Transverse colon (tissue), 4 donors: ENCODE measurements at regions not wholly inside any gene's neighbourhood (a gene's known extent, or its start where the extent isn't known, plus 50 kb on each side); places are given as distances from the start of the nearest gene placed in this dataset.

Source experiments
- DNase-seq: peaks from one replicate; pipeline ENCODE4 v3.0.0-alpha.2; 2019
- H3K27ac ChIP-seq, 4 donors: fragments of 200-600 bp; sonication (generic); 2 replicates each; pipeline ENCODE4 v1.5.1; 2016 to 2018; ENCODE audit warnings: inconsistent platforms in 4 of 4
- H3K27me3 ChIP-seq: fragments of 200-600 bp; sonication (generic); 2 replicates; pipeline ENCODE4 v1.5.1; 2017; ENCODE audit warnings: inconsistent platforms
- H3K36me3 ChIP-seq, 4 donors: fragments of 200-600 bp; sonication (generic); 2 replicates each; pipeline ENCODE4 v1.5.1; 2017 to 2019; ENCODE audit warnings: inconsistent platforms in 4 of 4
- H3K4me1 ChIP-seq, 4 donors: fragments of 200-600 bp; sonication (generic); 2 replicates each; pipeline ENCODE4 v1.5.1; 2017 to 2020; ENCODE audit warnings: inconsistent platforms in 4 of 4
- H3K4me3 ChIP-seq, 4 donors: fragments of 200-600 bp; sonication (generic); 1 replicate in 1 of 4; 2 replicates in 3 of 4; pipeline versions ENCODE4 v1.5.1 to v1.6.1; 2017 to 2019; ENCODE audit warnings: inconsistent platforms in 4 of 4
- H3K9me3 ChIP-seq, 2 donors: fragments of 200-600 bp; sonication (generic); 2 replicates each; pipeline ENCODE4 v1.5.1; 2017 to 2019; ENCODE audit warnings: inconsistent platforms in 2 of 2
- CTCF ChIP-seq, 5 experiments: fragments of 200-600 bp in 3 of 5; fragments of 450-650 bp in 2 of 5; sonication (generic) in 3 of 5; IDR thresholded peaks; 1 replicate in 2 of 5; 2 replicates in 3 of 5; pipeline ENCODE4 v1.5.1; 2016 to 2017; ENCODE audit warnings: antibody characterized with exemption in 5 of 5, inconsistent platforms in 3 of 5, mild to moderate bottlenecking in 2 of 5, moderate library complexity in 1 of 5
- EP300 ChIP-seq: sonication (generic); formaldehyde crosslinking; IDR thresholded peaks from one replicate; pipeline ENCODE4 v1.6.1; 2017; ENCODE audit warnings: antibody characterized with exemption, low read depth
- POLR2A ChIP-seq: fragments of 450-650 bp; IDR thresholded peaks from one replicate; pipeline ENCODE4 v1.6.1; 2016; ENCODE audit warnings: antibody characterized with exemption, mild to moderate bottlenecking, moderate library complexity
- POLR2AphosphoS5 ChIP-seq, 3 donors: sonication (generic); formaldehyde crosslinking; IDR thresholded peaks; one replicate each; pipeline ENCODE4 v1.6.1; 2016; ENCODE audit warnings: antibody characterized with exemption in 3 of 3
- WGBS, 2 donors: methylation state at CpG; one replicate each; pipeline ENCODE4 v1.1.5; 2018; ENCODE audit warnings: low coverage in 1 of 2; 5-methylcytosine and 5-hydroxymethylcytosine counted together
- in situ Hi-C, 4 donors: fragments of 200-750 bp; cut with MboI; loops; one replicate each; pipeline versions ENCODE4 v1.15.0 to v1.15.1; 2017; ENCODE audit warnings: low sequenced_read_pairs in 3 of 4, low pct_ligation_motif_present in 1 of 4, low pct_unique_long_range_greater_than_20kb in 1 of 4
- intact Hi-C: fragments of 100-400 bp; cut with DNase I; formaldehyde crosslinking; loops from one replicate; pipeline ENCODE4 v1.15.1; 2023; ENCODE audit warnings: low total_unique reads

GRCh38 chr16:86244158-86244557 is 266.2 kb upstream of the FOXF1 start:
- Histone ChIP-seq H3K27ac (no peak overlapping the region), H3K27me3 (peaks cover 12% of the 10 kb centered on the region), H3K4me3 (no peak overlapping the region), H3K4me1 (peaks cover 0 to 3% (median 0%) of the 10 kb centered on the region in 4 donors), H3K9me3 (no peaks in the 10 kb centered on the region), H3K36me3 (no peaks in the 10 kb centered on the region)
- DNase-seq: no peak
- intact Hi-C loops: no loop called here
- in situ Hi-C loops: no loop called here
- whole genome bisulfite sequencing, 2 donors: 78% methylated on average over 9 of the region's 9 CpGs; no CpG with 5 or more reads in 1 of the 2 donors
- TF ChIP-seq POLR2A (no peak), POLR2AphosphoS5 (IDR thresholded peaks at IDR 0.05) (no peak), EP300 (no peak), CTCF (IDR thresholded peaks at IDR 0.05) (no peak)

- no peak for DNase-seq
- 89% methylated on average over 3 of the region's 3 CpGs; no CpG with 5 or more reads in 1 of the 2 donors for WGBS, 2 donors
- Histone ChIP-seq H3K27ac (no peak overlapping the region), H3K27me3 (peaks cover 8% of the 10 kb centered on the region), H3K36me3 (no peaks in the 10 kb centered on the region), H3K9me3 (no peaks in the 10 kb centered on the region), H3K4me1 (peaks cover 0 to 3% (median 0%) of the 10 kb centered on the region in 4 donors), H3K4me3 (no peak overlapping the region)
- in situ Hi-C loops: no loop called here
- intact Hi-C loops: no loop called here
- TF ChIP-seq POLR2A (no peak), EP300 (no peak)
Measured at GRCh38 chr16:86244936-86245335, 265.4 kb upstream of the FOXF1 start.

GRCh38 chr16:86245351-86245750 is 265.0 kb upstream of the FOXF1 start:
- Histone ChIP-seq H3K4me1 (peaks cover 0 to under 1% (median 0%) of the 10 kb centered on the region in 4 donors), H3K4me3 (no peak overlapping the region), H3K27me3 (peaks cover 4% of the 10 kb centered on the region), H3K9me3 (no peaks in the 10 kb centered on the region), H3K27ac (no peak overlapping the region), H3K36me3 (no peaks in the 10 kb centered on the region)
- WGBS, 2 donors: 88% methylated on average over 7 of the region's 7 CpGs; no CpG with 5 or more reads in 1 of the 2 donors
- in situ Hi-C loops: no loop called here
- intact Hi-C loops: no loop called here
- no peak for DNase-seq
- TF ChIP-seq POLR2AphosphoS5 (IDR thresholded peaks at IDR 0.05): no peak

GRCh38 chr16:86245895-86246294 is 264.4 kb upstream of the FOXF1 start:
- Histone ChIP-seq H3K27me3 (no peaks in the 10 kb centered on the region), H3K9me3 (no peaks in the 10 kb centered on the region), H3K36me3 (no peaks in the 10 kb centered on the region), H3K4me1 (no peaks in the 10 kb centered on the region), H3K27ac (no peak overlapping the region), H3K4me3 (no peak overlapping the region)
- DNase-seq: no peak
- TF ChIP-seq CTCF (IDR thresholded peaks at IDR 0.05) (no peak), POLR2AphosphoS5 (IDR thresholded peaks at IDR 0.05) (no peak), POLR2A (no peak), EP300 (no peak)
- WGBS, 2 donors: 74% methylated on average over 6 of the region's 6 CpGs; no CpG with 5 or more reads in 1 of the 2 donors
- intact Hi-C loops: no loop called here
- in situ Hi-C loops: no loop called here

GRCh38 chr16:86248310-86248905 is 261.9 kb upstream of the FOXF1 start:
- TF ChIP-seq CTCF (IDR thresholded peaks at IDR 0.05) (no peak), POLR2A (no peak), POLR2AphosphoS5 (IDR thresholded peaks at IDR 0.05) (no peak), EP300 (no peak)
- WGBS, 2 donors: 62% methylated on average over 7 of the region's 9 CpGs; no CpG with 5 or more reads in 1 of the 2 donors
- DNase-seq: no peak

More at GRCh38 chr16:86248310-86248905, 261.9 kb upstream of the FOXF1 start:
- Histone ChIP-seq H3K4me3 (no peak overlapping the region), H3K4me1 (no peaks in the 10 kb centered on the region), H3K27ac (no peak overlapping the region), H3K9me3 (no peaks in the 10 kb centered on the region), H3K36me3 (no peaks in the 10 kb centered on the region), H3K27me3 (no peaks in the 10 kb centered on the region)
- in situ Hi-C loops (no loop called here), intact Hi-C loops (no loop called here)
